NOMO-1 treated with DMSO at 0.1 percent for 48 hours (cell line): ENCODE measurements at regions not wholly inside any gene's neighbourhood (a gene's known extent, or its start where the extent isn't known, plus 50 kb on each side); places are given as distances from the start of the nearest gene placed in this dataset.

ENCODE experiments used
- DNase-seq: peaks from one replicate; lab custom pipeline; 2025; ENCODE audit not compliant: unreplicated experiment; lab: John Stamatoyannopoulos, UW

DNA sequence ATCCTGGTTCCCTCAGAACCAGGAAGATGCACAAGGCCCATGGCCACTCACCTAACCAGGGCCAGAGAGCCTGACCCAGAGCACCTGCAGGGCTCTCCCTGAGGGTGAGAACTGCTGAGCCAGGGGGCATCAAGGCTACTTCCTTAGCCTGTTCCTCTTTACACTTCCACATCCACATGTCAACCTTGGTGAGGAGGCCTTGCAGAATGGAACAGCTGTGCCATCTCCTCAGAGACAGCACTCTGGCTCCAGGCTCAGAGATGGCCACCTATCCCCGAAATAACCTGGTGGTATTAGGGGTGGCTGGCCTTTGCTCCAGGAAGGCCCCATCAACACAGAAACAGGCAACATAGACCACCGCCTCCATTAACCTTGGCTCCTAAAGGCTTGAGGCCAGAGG lies 473.0 kb downstream of the RPS24 start:
- no peak for DNase-seq

DNA sequence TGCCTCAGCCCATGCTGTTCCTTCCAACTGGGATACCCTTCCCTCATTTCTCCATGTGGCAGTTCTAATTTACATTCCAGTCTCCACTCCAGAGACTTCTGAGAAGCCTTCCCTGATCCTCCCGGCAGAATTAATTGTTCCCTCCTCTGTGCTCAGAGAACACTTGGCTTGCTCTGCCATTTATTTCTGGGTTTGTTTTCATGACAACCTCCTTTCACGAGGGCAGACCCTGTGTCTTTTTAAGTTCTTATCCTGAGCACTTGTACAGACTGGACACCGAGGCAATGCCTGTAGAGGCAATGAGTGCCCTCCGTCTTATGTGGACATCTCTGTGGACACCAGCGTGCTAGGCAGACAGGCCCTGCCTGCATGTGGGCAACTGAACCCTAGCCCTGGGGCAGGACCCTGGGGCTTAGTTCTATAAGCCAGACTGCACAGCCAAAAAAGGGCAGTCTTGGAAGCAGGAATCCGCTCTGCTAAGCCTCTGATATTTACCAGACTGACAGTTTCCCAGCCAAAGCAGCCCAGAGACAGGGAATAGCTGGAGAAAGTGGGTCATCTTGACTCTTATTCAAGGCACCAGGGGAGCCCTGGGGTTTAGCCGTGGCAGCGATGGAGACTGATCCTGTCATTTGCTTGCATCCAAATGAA lies 474.0 kb downstream of the RPS24 start:
- DNase-seq = no peak

GRCh38 chr10:78508955-78509748 lies 475.5 kb downstream of the RPS24 start:
- no peak for DNase-seq

- DNase-seq = no peak
Observed at GRCh38 chr10:78510566-78511323, 477.1 kb downstream of the RPS24 start.

DNA sequence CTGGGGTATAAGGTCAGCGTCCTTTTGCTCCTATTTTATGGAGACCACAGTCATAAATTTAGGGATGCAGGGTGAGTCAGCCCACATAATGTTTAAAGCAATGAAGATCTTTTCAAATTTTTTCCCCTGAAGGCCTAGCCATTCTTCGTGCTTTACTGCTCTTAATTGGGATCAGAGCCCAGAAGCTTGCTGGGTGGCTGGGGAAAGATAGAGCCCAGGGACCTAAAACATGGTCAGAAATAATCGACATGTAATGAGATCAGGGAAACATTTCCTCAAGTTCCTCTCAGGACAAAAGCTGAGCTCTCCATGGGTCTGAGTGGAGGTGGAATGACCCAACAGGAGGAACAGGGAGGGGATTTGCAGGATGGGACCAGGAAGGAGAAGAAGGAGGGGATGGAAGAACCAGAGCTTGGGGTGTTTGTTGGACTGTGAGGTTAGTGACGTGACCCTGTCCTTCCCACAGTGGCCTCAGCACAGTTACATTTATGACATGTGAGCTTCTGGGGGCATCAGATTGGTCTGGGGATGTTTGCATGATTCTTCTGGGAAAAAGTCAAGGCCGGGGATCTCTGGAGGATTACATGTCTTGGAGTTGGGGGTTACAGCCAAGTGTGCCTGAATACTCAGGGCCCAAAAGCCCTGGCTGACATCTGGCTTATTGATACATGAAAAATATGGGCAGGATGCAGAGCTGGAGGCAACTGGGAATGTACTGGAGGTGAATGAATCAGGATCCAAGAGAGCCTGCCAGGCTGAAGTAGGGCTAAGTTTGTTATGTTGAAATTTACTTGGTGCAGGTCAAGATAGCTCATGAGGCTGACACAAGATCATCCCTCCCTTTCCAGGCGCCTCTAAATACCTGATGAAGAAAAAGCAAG lies 477.9 kb downstream of the RPS24 start:
- DNase-seq = no peak

- DNase-seq = no peak
Observed at GRCh38 chr10:78512205-78512550, 478.5 kb downstream of the RPS24 start.

DNA sequence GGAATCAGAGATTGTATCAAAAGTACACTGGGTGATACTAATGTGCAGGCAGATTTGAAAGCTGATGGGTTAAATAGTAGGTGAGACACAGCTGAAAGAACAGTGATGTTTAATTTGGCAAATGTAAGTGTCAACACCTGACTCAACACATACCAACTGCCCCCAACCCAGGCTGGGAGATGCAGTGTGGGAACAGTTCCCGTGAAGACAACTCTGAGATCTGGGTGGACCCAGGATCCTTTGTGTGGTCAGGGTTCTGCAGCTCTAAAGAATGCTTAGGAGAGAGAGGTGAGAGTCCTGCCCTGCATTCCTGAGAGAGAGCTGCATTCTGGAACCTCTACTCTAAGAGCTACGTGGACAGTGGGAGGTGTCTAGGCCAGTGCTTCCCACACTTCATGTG lies 479.7 kb downstream of the RPS24 start:
- no peak for DNase-seq

DNA sequence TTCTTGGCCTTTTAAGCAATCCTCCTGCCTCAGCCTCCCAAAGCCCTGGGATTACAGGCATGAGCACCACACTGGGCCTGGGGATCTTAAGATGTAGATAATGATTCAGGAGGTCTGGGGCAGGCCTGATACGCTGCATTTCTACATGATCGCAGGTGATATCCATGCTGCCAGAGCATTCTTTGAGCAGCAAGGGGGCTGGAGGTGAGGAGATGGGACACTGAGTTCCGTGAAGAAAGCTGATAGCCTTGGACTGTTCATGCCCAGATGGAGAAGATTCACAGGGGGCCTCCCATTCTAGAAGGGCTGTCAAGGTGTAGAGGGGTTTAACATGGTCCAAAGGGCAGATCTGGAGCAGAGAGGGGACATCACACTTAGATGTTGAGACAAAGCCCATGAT lies 480.3 kb downstream of the RPS24 start:
- no peak for DNase-seq

DNA sequence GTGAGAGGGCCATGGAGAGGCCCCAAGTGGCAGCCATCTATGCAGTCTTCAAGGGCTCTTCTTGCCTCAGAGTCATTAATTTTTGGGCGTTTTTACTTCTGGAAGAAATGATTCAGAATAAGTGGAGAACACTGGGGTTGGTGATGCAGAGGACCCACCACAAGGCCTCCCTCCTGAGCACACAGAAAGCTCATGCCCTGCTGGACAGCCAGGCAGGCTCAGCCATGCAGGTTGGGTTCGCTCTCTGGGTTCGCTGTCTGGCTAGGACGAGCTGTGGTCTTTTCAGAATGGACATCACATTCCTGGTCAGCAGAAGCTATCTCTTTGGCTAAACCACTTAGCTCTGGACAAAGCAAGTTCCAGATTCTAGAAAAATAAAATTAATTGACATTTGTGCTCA lies 480.8 kb downstream of the RPS24 start:
- DNase-seq = no peak

GRCh38 chr10:78515038-78515872 lies 481.6 kb downstream of the RPS24 start:
- DNase-seq = no peak

- no peak for DNase-seq
Observed at GRCh38 chr10:78515873-78516153, 482.1 kb downstream of the RPS24 start.

DNA sequence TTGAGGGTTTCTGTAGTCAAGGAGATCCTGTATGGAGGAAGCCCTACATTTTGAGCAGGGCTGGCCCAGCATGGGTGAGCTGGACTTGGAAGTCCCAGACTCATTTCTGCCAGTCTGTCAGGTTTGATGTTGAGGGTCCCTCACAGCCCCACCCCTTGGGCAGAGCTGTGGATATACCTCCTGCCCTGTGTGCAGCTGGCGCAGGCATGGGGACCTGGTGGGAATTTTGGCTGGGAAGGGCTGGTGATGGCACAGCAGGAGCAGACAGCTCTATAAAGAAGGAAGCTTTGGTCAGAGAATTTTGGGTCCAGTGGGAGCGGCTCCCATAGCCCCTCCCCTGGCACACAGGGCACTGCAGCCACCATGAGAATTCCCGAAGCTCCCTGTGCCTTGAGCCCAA lies 482.6 kb downstream of the RPS24 start:
- no peak for DNase-seq

GRCh38 chr10:78516756-78517155 lies 483.1 kb downstream of the RPS24 start:
- no peak for DNase-seq

- DNase-seq = no peak
Observed at GRCh38 chr10:78518224-78518623, 484.6 kb downstream of the RPS24 start.

- no peak for DNase-seq
Observed at GRCh38 chr10:78520737-78521430, 487.2 kb downstream of the RPS24 start.

GRCh38 chr10:78523453-78523852 lies 489.8 kb downstream of the RPS24 start:
- no peak for DNase-seq

DNA sequence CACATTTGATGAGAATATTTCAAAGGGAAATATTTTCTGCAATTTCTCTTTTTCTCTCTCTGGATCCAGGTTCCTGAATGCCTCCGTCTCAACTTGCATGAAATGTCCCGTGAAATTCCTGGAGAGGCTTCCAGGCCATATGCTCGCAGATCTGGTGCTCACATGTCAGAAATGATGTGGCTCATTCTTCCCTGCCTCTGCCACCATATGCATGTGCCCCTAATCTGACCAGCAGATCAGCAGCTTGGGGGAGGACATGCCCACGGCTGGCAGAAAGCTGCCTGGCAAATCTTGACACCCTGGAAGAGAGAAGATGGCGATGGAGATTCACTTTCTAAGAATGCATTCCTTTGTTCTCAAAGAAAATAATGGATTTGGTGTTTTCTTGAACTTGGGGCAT lies 490.7 kb downstream of the RPS24 start:
- no peak for DNase-seq

DNA sequence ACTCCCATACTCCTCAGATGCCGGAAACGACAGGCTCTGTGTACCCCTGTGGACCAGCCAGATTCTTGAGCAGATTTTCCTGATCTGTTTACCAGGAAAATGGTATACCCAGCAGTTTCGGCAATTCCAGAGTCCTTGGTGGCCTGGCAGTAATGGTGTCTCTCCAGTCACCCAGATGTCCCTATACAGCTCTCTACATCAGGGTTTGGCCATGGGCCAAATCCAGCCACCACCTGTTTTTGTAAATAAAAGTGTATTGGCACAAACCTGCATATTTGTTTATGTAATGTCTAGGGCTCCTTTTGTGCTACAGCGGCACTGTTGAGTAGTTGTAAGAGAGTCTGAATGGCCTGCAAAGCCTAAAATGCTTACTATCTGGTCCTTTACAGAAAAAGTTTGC lies 491.3 kb downstream of the RPS24 start:
- DNase-seq = no peak

GRCh38 chr10:78526347-78526746 lies 492.7 kb downstream of the RPS24 start:
- no peak for DNase-seq

- no peak for DNase-seq
Observed at GRCh38 chr10:78527296-78527695, 493.6 kb downstream of the RPS24 start.
